ENCODE measurements at regions not wholly inside any gene's neighbourhood (a gene's known extent, or its start where the extent isn't known, plus 50 kb on each side); places are given as distances from the start of the nearest gene placed in this dataset.
A peak's percentile ranks its signal among the peaks of the same experiment; 100 is the strongest.
"Not testable (repeated sequence)": the region's sequence is repeated elsewhere in the genome, so short reads cannot be mapped to it uniquely, and the experiment has no call there.

DNA sequence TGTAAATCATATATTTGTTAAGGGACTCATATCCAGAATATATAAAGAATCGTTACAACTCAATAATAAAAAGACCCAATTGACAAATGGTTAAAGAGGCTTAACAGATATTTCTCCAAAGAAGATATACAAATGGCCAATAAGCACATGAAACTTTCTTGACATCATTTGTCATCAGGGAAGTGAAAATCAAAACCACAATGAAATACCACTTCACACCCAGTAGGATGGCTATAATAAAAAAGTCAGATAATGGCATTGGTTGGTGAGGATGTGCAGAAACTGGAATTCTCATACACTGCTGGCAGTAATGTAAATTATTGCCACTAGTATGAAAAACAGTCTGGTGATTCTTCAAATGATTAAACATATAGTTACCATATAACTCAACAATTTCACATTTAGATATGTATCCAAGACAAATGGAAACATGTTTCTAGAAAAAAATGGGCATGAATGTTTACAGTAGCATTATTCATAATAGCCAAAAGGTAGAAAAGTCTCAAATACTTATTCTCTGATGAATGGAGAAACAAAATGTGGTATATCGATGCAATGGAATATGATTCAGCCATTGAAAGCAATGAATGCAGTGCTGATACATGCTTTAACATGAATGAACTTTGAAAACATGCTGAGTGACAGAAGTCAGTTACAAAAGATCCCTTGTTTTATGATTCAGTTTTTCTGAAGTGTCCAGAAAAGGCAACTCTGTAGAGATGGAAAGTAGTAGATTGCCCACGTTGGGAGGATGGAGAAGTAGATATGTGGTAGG is 304.6 kb upstream of the ZEB2 start:
- DNase-seq (ENCODE audit: low read depth): no peak

DNA sequence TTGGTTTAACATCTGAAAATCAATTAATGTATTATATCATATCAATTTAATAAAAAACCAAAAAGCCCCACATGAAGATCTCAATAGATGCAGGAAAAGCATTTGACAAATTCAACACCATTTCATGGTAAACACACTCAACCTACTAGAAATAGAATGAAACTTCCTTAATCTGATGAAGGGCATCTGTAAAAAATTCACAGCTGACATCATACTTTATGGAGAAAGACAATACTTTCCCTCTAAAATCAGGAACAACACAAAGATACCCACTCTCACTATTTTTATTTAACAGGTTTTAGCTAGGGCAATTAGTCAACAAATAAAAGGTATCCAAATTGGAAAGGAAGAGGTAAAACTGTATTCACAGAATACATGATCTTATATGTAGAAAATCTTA is 303.0 kb upstream of the ZEB2 start:
- DNase-seq (ENCODE audit: low read depth): no peak

DNA sequence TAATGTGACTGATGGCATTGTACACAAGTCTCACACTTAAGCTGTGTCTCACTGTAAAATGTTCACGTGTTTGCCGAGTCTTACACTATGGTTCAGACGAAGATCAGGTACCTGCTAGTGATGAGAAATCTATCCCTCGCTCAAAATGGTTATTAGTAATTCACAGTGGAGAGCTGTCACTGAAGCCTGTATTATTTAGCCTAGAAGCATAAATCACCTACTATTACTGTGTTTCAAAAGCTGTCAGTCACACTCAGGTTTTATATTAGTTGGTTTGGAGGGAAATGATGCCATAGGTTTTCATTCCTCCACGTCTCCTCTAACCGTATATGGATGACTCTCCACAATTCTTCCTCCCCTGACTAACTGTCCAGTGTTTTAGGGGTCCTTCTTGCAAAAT is 292.4 kb upstream of the ZEB2 start:
- DNase-seq (ENCODE audit: low read depth): no peak

DNA sequence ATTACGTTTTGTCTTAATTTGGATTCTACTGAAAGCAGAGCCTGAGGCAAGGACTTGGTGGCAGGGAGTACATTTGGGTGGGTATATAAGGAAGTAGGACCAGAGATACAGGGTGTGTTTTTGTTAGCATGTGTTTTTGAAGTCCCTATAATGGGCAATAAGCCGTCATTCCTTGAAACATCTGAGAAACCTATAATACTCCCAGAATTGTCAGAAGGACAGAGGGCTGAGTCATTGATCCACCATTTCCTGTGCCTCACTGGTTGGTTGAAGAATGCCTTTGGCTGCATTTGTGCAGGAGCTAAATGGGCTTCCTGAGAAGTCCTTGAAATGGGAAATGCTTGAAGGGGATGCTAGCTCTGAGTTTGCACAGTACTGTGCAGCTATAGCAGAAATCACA is 281.8 kb upstream of the ZEB2 start:
- peak; percentile 65 for DNase-seq (ENCODE audit: low read depth)

DNA sequence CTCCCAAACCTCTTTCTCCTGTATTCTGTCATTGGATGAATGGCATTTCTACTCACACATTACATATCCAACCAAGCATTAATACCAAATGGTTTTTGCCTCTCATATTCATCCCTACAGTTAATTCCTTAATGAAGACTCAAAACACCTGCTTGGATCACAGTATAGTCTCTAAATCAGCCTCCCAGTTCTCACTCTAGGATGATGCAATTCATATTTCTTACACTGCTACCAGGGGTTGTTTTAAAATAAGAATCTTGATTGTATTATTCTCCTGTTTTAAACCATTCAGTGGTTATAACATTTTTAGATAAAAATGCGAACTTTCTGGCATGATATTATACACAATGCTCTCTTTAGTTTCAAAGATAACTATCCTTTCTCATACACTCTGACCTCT is 281.4 kb upstream of the ZEB2 start:
- peak; percentile 0 for DNase-seq (ENCODE audit: low read depth)

DNA sequence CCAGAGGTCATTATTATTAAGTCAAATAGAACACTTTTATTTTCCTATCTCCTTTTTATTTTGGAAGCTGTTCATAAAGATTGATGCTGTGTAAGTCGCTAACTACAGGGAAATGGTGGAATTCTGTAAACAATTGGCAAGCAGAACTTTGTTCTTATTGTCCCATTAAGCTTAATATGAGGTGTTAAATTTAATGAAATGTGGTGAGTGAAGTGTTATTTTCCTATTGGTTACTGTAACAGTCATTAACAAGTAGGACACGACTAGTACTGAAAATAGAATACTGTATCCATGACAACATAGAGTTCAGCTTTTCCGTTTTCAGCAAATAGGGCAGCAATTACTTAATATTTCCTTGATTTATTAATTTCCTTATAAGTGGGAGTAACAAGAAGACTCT is 279.1 kb upstream of the ZEB2 start:
- no peak for DNase-seq (ENCODE audit: low read depth)

DNA sequence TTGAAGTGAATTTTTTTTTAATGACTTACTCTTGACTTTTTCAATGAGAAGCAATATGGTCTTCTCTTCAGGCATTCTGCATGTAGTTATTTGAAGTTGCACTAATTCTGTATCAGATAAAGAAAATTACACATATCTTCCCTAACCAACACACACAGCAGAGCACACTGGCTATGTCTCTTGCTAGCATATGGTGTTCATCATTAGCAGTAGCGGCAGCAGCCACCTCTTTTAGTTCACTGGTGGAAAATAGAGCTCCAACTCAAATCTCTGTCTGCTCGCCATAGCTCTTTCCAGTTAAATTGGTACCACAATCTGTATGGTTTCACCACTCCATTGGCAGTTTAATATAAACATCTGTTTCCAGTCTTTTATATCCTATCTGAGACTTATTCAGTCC is 278.1 kb upstream of the ZEB2 start:
- no peak for DNase-seq (ENCODE audit: low read depth)

DNA sequence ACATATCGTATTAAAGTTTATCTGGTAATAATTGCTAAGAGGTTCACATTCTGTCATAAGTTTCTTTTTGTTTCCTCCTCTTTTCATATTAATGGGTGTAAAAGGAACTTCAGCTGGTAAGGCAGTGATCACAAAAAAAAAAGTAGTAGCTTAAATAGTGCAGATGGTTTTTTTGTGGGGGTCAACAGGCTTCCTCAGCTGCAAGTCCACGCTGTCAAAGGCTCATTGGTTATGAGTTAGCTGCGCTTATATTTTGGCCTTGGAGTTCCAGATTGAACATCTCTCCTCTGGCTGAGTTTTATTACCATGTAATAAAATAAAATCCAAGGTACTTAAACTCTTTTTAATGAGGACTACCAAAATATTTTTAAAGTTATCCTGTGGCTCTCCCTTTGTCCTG is 277.0 kb upstream of the ZEB2 start:
- DNase-seq (ENCODE audit: low read depth): no peak

DNA sequence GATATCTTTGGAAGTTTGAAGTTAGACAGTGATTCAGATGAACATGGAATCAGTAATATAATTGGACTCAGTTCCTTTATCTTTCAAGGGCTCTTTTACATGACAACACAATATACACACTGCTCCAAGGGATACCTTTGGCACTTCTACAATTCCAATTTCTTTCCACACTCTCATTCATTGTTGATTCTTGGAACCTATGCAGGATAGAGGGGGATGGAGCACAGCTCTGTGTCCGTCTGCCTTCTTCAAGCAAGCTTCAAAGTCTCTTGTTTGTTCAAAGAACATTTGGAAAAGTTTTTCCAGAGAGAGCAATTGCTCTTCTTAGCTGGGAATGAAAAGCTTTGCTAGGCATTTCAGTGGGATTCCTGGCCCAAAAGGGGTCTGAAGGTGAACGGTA is 276.2 kb upstream of the ZEB2 start:
- no peak for DNase-seq (ENCODE audit: low read depth)

DNA sequence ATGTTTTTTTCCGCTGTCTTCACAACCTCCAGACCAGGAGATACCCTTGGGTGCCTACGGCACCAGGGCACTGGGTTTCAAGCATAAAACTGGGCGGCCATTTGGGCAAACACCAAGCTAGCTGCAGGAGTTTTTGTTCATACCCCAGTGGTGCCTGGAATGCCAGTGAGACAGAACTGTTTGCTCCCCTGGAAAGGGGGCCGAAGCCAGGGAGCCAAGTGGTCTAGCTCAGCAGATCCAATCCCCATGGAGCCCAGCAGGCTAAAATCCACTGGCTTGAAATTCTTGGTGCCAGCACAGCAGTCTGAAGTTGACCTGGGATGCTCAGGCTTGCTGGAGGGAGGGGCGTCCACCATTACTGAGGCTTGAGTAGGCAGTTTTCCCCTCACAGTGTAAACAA is 265.3 kb upstream of the ZEB2 start:
- no peak for DNase-seq (ENCODE audit: low read depth)

DNA sequence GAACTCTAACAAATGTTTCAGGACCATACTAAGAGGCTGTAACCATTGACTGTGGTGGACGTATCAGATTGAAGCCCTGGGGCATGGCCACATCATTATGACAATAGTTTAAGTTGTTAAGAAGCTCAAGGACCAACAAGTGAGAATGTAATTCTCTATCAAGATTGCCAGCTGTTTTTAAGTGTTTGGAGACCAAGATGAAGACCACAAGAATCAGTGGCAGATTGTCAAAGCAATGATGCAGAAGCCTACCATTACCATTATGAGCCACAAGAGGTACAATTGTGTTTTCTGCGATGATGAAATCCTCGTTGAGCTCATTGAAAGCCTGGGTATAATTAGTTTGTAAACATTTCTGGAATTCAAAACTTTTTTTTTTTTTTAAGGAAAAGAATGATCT is 261.1 kb upstream of the ZEB2 start:
- no peak for DNase-seq (ENCODE audit: low read depth)

DNA sequence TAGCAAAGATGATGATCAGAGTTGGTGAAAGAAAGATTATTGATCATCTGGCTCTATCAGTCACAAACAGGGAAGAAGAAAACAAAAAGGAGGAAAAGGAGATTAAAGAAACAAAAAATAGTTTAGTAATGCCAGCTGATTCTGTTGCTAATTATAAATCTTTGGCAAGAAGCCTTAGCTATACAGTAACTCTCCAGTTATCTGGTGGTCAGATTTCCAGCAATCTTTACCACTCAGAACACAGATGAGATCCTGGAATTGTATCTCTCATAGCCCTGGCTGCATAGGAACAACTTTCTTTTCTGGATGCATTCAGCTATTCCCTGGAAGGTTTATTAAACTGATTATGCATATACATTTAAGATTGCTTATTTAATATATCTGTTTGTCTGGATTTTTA is 256.8 kb upstream of the ZEB2 start:
- DNase-seq (ENCODE audit: low read depth): no peak

DNA sequence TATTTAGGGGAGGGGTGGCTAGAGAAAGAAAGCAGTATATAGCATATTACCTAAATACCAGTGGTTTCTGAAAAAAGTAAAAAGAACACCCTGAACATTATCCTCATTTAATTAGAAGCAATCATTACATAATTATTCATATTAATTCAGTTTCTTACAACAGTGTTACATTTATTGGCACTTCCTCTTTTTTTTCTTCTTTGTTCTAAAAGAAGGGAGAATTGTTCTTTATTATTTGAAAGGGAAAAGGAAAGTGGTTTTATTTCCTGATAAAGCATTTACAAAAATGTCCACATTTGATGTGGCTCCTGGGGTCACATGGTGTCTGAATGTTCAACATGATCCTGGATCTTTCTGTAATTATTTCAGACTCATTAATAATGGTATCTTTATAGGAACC is 254.9 kb upstream of the ZEB2 start:
- no peak for DNase-seq (ENCODE audit: low read depth)

DNA sequence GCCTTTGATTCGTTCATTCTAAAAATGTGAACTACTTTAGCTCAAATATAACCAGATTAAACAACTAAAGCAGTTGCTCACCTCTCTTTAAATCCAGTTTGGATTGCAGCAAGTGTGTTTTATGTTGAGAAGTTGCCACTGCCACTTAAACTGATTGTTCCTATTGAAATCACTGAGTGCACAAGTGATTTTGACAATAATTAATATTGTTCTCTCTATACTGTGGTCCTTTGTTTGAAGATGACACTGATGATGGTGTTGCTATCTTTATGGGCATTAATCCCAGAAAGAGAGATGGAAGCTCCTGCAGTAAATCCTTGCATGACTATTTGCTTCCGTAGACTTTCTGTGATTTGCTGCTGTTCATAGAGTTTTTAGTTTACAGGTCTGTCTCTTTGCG is 251.4 kb upstream of the ZEB2 start:
- no peak for DNase-seq (ENCODE audit: low read depth)

DNA sequence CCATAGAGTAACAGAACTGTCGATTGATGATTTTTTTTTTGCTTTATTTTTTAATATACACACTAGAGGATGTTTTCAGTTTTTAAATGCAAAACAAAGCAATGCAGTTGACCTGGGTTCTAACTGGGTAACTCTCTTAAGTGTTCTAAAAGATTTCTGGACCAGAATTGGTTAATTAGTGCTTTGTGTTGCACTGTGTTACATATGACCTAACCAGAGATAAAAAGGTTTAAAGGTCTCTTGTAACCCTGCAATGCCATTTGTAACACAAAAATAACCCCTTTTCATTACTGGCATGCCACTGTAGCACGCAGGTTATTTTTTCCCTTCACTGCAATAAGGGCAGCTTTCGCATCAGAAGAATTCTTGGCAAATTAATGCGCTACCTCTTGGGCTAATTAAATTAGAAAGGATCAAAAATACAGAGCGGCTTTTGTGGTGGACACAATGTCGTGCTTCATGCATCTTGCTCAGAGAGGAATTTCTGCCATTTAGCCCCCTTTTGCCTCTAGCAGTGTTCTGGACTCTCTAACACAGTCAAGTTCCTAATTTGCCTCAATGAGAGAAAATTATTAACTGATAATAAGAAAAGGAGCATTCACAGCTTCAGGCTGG is 250.8 kb upstream of the ZEB2 start:
- DNase-seq (ENCODE audit: low read depth): no peak

DNA sequence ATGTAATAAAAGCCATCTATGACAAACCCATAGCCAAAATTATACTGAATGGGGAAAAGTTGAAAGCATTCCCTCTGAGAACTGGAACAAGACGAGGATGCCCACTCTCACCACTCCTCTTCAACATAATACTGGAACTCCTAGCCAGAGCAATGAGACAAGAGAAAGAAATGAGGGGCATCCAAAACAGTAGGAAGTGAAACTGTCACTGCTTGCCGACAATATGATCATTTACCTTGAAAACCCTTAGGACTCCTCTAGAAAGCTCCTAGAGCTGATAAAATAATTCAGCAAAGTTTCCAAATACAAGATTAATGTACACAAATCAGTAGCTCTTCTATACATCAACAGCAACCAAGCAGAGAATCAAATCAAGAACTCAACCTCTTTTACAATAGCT is 241.0 kb upstream of the ZEB2 start:
- not testable (repeated sequence) for DNase-seq (ENCODE audit: low read depth)

DNA sequence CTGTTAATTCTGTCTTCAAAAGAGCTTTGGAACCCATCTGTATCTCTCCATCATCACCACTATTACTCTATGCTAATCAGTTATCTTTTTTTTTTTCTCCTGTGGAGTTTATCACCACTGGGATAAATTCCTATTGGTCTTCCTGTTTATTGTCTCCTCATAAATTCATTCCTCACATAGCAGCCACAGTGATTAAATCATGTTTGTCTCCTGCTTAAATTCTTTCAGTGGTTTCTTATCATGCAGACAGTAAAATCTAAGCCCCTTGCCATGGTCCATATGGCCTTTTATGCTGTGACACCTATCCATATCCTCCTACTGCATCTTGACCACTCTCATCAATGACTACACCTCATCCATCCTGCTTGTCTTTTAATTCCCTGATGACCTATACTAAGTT is 239.8 kb upstream of the ZEB2 start:
- DNase-seq (ENCODE audit: low read depth): no peak

DNA sequence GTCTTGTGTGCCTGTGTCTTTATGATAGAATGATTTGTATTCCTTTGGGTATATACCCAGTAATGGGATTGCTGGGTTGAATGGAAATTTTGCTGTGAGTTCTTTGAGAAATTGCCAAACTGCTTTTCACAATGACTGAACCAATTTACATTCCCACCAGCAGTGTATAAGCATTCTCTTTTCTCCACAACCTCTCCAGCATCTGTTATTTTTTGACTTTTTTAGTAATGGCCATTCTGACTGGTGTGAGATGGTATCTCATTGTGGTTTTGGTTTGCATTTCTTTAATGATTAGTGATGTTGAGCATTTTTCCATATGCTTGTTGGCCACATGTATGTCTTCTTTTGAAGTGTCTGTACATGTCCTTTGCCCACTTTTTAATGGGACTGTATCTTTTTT is 238.3 kb upstream of the ZEB2 start:
- not testable (repeated sequence) for DNase-seq (ENCODE audit: low read depth)

DNA sequence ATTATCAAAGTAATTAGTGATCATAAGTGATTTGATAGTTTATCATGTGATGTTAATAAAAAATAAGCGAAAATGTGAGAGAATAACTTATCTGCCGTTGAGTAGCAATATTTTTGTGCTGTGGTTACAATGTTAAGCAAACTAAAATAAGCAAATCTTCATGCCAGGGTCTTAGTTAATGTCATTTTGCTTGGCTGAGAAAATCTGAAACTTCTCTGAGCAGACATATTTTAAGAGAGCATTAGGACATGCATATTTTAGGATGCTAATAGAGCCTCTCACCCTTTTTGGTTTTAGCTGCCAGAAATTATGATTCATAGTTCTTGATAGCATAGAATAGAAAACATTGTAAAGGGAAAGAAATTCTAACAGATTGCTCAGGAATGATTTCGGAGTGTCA is 233.5 kb upstream of the ZEB2 start:
- DNase-seq (ENCODE audit: low read depth): no peak

DNA sequence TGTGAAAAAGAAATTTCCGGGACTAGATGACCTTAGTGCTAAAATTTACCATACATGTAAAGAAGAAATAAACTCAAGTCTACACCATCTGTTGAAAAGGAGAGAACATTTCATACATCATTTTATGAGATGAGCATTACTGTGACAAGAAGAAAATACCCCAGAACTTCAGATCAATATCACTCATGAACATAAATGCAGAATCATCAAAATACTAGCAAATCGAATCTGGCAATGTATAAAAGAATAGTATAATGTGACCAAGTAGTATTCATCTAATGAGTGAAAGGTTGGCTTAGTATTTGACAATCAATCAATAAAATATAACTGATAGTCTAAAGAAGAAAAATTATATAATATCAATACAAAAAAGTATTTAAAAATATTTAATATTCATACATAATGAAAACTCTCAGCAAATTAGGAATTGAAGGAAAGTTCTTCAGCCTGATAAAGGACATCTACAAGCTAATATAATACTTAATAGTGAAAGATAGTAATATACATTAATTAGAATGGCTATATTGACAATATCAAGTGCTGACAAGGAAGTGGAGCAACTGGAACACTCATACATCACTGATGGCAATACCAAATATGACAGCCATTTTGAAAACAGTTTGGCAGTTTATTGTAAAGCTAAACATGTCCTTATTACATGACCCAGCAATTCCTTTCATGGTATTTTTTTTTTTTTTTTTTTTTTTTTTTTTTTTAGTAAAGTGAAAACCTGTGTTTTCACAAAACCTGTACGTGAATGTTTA is 231.4 kb upstream of the ZEB2 start:
- no peak for DNase-seq (ENCODE audit: low read depth)

DNA sequence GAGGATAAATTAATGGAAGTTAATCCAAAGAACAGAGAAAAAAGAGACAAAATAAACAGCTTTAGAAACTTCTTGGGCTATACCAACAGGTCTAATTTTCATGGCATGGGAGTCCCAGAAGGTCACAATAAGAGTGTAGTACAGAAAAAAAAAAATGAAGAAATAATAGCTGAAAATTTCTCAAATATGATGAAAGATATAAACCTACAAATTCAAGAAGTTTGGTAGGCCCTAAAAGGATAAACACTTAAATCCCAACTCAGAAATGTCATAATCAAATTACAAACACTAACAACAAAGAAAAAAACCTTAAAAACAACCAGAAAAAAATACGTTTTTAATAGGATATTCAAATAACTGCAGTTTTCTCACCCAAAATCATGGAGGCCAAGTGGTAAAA is 229.3 kb upstream of the ZEB2 start:
- DNase-seq (ENCODE audit: low read depth): no peak

DNA sequence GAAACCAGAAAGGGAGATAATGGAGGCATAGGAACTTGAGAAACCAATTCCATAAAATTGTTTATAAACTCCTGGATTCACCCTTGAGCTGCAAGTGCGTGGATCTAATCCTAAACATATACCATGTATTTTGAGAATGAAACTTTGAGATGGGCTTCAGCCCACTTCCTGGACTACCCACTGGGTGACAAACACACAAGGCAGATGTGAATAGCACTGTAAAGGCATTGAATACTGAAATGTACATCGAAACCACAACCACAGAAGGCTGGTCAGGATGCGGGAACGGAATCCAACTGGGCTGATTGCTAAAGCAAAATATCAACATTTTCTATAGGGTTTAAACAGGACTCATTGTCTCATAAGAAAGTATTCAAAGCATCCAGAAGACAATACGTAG is 228.5 kb upstream of the ZEB2 start:
- DNase-seq (ENCODE audit: low read depth): no peak

DNA sequence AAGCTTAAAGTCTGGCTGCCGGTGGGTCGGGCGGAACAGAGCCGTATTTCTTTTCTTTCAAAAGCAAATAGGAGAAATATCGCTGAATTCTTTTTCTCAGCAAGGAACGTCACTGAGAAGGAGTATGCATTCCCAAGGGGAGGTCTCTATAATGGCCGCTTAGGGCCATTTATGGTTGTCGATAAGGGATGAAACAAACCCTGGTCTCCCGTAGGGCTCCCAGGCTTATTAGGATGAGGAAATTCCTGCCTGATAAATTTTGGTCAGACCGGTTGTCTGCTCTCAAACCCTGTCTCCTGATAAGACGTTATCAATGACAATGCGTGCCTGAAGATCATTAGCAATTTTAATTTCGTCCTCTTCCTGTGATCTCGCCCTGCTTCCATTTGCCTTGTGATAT is 227.7 kb upstream of the ZEB2 start:
- DNase-seq (ENCODE audit: low read depth): no peak
